IPS-18a (cell line): ENCODE measurements at regions not wholly inside any gene's neighbourhood (a gene's known extent, or its start where the extent isn't known, plus 50 kb on each side); places are given as distances from the start of the nearest gene placed in this dataset.
A peak's percentile ranks its signal among the peaks of the same experiment; 100 is the strongest.

Source experiments
- H3K27ac ChIP-seq: one replicate; pipeline ENCODE4 v1.5.1; 2013; ENCODE audit warnings: low read length
- H3K27me3 ChIP-seq: one replicate; pipeline ENCODE4 v1.6.1; 2013; ENCODE audit warnings: mild to moderate bottlenecking, low read length; ENCODE audit not compliant: control insufficient read depth, insufficient read depth
- H3K36me3 ChIP-seq: one replicate; pipeline ENCODE4 v1.6.1; 2013; ENCODE audit warnings: low read depth, low read length; ENCODE audit not compliant: control insufficient read depth
- H3K4me1 ChIP-seq: one replicate; pipeline ENCODE4 v1.6.1; 2013; ENCODE audit warnings: low read depth, low read length; ENCODE audit not compliant: control insufficient read depth
- H3K4me3 ChIP-seq: one replicate; pipeline ENCODE4 v1.5.1; 2013; ENCODE audit warnings: low read length
- H3K9ac ChIP-seq: one replicate; pipeline ENCODE4 v1.6.1; 2013; ENCODE audit warnings: mild to moderate bottlenecking, low read length, moderate library complexity
- H3K9me3 ChIP-seq: one replicate; pipeline ENCODE4 v1.6.1; 2013; ENCODE audit warnings: low read depth, low read length; ENCODE audit not compliant: control insufficient read depth

DNA sequence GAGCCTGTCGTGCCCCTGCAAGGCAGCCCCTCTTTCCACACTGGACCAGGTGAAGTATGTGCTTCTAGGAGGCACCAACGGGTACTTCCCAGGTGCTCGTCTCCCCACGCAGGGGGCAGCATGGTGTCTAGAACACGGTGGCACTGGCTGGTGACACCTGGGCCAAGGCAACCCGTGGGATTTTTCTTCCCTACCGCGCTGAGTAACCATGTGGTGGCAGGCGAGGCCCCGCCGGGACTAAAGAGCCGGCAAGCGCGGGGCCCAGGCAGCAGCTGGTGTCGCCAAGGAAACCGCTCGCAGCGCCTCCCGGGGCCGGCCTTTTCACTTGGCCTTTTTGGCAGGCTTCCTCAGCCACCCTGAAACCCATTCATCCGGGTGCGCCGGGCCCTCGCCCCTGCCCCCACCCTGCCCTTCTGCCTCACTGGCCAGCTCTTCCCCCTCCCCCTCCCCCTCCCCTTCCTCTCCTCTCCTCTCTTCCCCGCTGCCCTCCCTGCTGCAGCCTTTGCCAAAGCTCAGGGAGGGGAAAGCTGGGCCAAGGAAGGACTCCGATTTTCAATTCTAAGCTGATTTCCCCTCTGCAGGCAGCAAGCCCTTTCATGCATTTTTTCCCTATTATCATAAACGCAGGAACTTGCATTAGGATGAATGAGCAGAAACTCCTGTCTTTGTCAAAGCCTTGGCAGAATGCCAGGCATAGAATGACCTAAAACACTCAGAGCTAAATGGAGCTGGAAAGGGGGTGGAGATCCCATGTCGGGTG, 81.2 kb downstream of the IRF2BPL start:
- H3K9ac ChIP-seq: peak overlapping the region; percentile 33
- H3K4me1 ChIP-seq: peaks cover 19% of the 10 kb centered on the region
- H3K36me3 ChIP-seq: no peaks in the 10 kb centered on the region
- no peaks in the 10 kb centered on the region for H3K9me3 ChIP-seq
- no peaks in the 10 kb centered on the region for H3K27me3 ChIP-seq
- H3K4me3 ChIP-seq: peak overlapping the region; percentile 44
- peak overlapping the region; percentile 79 for H3K27ac ChIP-seq

DNA sequence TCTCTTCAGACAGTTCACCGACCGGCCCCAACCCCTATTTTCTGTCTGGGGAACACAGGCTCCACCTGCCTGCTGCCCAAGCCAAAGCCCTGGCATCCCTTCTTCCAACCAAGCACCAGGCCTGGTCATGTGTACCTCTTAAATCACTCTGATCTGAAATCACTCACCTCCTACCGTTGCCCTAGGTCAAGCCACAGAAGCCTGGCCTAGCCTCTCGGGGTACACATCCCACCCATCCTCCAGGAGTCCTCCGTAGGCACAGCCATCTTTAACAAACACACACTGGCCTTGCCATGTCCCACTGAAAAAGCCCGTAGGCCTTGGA, 81.8 kb downstream of the IRF2BPL start:
- Histone ChIP-seq H3K36me3 (no peaks in the 10 kb centered on the region), H3K9me3 (no peaks in the 10 kb centered on the region), H3K27ac (peak overlapping the region; percentile 78), H3K9ac (peak overlapping the region; percentile 33), H3K27me3 (no peaks in the 10 kb centered on the region), H3K4me1 (peaks cover 19% of the 10 kb centered on the region), H3K4me3 (no peak overlapping the region)

DNA sequence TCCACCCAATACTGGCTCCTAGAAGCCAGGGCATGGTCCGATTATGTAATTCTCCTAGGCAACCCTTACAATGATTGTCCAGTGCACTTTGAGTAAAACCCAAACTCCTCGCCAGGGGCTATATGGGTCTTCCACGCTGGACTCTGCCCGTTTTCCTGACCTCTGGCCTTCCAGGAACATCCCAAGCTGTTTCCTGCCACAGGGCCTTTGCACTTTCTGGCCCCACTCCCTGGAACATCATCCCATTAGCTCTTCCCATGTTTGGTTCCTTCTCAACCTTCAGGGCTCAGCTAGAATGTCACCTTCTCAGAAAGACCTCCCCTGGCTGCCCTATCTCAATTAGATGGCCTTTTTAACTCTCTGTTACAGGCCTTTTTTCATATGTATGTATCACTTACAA, 85.4 kb downstream of the IRF2BPL start:
- Histone ChIP-seq H3K9me3 (no peaks in the 10 kb centered on the region), H3K4me3 (no peak overlapping the region), H3K4me1 (peaks cover 21% of the 10 kb centered on the region), H3K27me3 (no peaks in the 10 kb centered on the region), H3K9ac (no peak overlapping the region), H3K36me3 (no peaks in the 10 kb centered on the region), H3K27ac (no peak overlapping the region)

DNA sequence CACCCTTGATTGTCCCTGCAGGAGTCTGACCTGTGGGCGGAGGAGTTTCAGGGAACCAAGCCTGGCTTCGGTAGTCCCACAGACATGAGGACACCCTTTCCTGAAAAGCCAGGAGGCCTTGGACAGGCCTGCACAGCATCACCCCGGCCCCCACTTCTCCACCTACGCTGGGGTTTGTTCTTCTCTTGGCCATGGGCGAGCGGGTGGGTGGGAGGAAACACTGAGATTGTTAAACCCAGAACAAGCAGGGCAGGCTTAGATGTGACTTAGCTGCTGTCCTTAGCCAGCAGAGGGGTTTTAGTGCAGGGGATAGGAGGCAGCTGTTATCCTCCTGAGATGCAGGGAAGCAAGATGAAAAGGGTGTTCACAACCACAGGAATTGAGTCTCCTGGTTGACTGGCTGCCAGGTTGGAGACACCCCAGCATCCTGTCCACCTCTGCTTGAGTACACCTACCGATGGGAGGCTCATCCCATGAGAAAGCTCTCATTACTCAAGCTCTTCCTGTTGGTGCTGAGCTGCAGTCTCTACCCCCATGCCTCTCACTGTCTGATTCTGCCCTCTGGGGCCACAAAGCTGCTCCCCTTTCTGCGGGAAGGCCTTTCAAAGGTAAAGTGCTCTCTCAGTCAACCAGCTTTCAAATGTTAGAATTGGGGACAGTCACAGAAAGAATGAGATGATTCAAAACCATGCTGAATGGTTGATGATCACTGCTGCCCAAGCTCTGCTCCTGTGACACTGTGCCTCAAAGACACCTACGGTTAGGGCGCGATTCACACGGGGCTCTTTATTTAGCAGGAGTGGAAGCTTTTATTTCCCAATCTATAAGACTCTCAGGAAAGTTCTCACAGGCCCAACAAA, 86.3 kb downstream of the IRF2BPL start:
- Histone ChIP-seq H3K9me3 (no peaks in the 10 kb centered on the region), H3K9ac (no peak overlapping the region), H3K27ac (no peak overlapping the region), H3K27me3 (no peaks in the 10 kb centered on the region), H3K36me3 (no peaks in the 10 kb centered on the region), H3K4me3 (no peak overlapping the region), H3K4me1 (peaks cover 15% of the 10 kb centered on the region)

DNA sequence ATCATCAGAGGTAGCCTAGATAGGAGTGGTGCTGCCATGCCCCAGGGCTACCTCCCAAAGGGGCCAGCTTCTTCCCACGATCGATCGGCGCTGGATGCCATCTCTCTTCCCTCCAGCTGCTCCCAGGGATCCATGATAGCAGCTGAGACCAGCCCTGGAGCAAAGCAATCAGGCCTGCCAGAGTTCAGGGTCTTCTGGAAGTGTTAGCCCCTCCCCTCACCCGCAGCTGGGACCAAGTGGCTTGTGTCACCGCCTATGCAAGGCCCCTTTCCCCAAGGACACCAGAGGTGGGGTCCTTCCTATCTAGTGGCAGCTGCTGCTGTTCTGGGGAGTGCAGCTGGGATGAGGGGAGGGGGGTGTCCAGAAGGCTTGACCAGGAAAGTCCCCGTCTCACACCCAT, 87.0 kb downstream of the IRF2BPL start:
- no peak overlapping the region for H3K9ac ChIP-seq
- peaks cover 9% of the 10 kb centered on the region for H3K4me1 ChIP-seq
- no peaks in the 10 kb centered on the region for H3K36me3 ChIP-seq
- H3K4me3 ChIP-seq: no peak overlapping the region
- H3K9me3 ChIP-seq: no peaks in the 10 kb centered on the region
- H3K27ac ChIP-seq: no peak overlapping the region
- no peaks in the 10 kb centered on the region for H3K27me3 ChIP-seq

GRCh38 chr14:76940021-76940760, 88.3 kb downstream of the IRF2BPL start:
- Histone ChIP-seq H3K4me3 (no peak overlapping the region), H3K9ac (no peak overlapping the region), H3K36me3 (no peaks in the 10 kb centered on the region), H3K4me1 (peaks cover 12% of the 10 kb centered on the region), H3K27ac (no peak overlapping the region), H3K27me3 (no peaks in the 10 kb centered on the region), H3K9me3 (no peaks in the 10 kb centered on the region)

- Histone ChIP-seq H3K9ac (no peak overlapping the region), H3K36me3 (no peaks in the 10 kb centered on the region), H3K9me3 (no peaks in the 10 kb centered on the region), H3K27ac (no peak overlapping the region), H3K27me3 (no peaks in the 10 kb centered on the region), H3K4me3 (no peak overlapping the region), H3K4me1 (peaks cover 12% of the 10 kb centered on the region)
Measured at GRCh38 chr14:76939015-76939742, 89.3 kb downstream of the IRF2BPL start.

DNA sequence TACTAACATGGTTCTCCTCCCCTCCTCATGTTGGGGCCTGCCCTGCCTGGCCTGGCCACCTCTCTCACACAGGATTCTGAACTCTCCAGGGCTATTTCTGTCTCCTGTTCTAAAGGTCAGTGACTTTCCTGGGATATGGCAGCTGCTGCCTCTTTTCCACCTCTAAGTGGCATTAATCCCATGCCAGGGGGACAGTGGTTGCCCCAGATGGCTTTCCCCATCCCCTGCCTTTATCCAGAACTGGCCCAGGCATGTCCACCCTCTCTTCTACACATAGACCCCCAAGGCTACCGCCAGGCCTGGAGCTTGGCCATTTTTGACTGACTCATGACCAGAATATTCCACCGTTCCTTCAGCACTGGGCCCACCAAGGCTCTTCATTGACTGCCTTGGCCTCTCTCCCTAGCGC, 90.4 kb downstream of the IRF2BPL start:
- no peaks in the 10 kb centered on the region for H3K9me3 ChIP-seq
- H3K9ac ChIP-seq: no peak overlapping the region
- peaks cover 14% of the 10 kb centered on the region for H3K4me1 ChIP-seq
- H3K36me3 ChIP-seq: no peaks in the 10 kb centered on the region
- H3K4me3 ChIP-seq: no peak overlapping the region
- no peaks in the 10 kb centered on the region for H3K27me3 ChIP-seq
- no peak overlapping the region for H3K27ac ChIP-seq

GRCh38 chr14:76937181-76938091, 91.1 kb downstream of the IRF2BPL start:
- Histone ChIP-seq H3K27ac (no peak overlapping the region), H3K36me3 (no peaks in the 10 kb centered on the region)

GRCh38 chr14:76936483-76936882, 92.0 kb downstream of the IRF2BPL start:
- Histone ChIP-seq H3K27ac (no peak overlapping the region), H3K4me3 (no peak overlapping the region)

More at GRCh38 chr14:76937181-76938091, 91.1 kb downstream of the IRF2BPL start:
- Histone ChIP-seq H3K9ac (no peak overlapping the region), H3K4me1 (peaks cover 17% of the 10 kb centered on the region), H3K27me3 (no peaks in the 10 kb centered on the region), H3K9me3 (no peaks in the 10 kb centered on the region), H3K4me3 (no peak overlapping the region)

More at GRCh38 chr14:76936483-76936882, 92.0 kb downstream of the IRF2BPL start:
- Histone ChIP-seq H3K36me3 (no peaks in the 10 kb centered on the region), H3K4me1 (peaks cover 17% of the 10 kb centered on the region), H3K9ac (no peak overlapping the region), H3K27me3 (no peaks in the 10 kb centered on the region), H3K9me3 (no peaks in the 10 kb centered on the region)
